HepG2 (cell line): ENCODE measurements at regions not wholly inside any gene's neighbourhood (a gene's known extent, or its start where the extent isn't known, plus 50 kb on each side); places are given as distances from the start of the nearest gene placed in this dataset.

Experiments
- AHDC1 ChIP-seq: sonication (generic); formaldehyde crosslinking; IDR thresholded peaks from 2 replicates; pipeline ENCODE4 v1.5.1; 2020; ENCODE audit warnings: mild to moderate bottlenecking, missing genetic modification reagents, borderline replicate concordance
- ATF7-NPFF ChIP-seq: sonication (generic); formaldehyde crosslinking; IDR thresholded peaks from 2 replicates; pipeline ENCODE4 v1.8.1; 2023; ENCODE audit warnings: mild to moderate bottlenecking, low read depth, missing genetic modification reagents, moderate library complexity
- CBX2 ChIP-seq, 2 experiments: fragments of 200-600 bp in 1 of 2; sonication (generic); formaldehyde crosslinking in 1 of 2; IDR thresholded peaks; 2 replicates each; pipeline versions ENCODE4 v1.7.0 to v1.8.1; 2018 to 2022; ENCODE audit warnings: low read depth in 2 of 2, low read length in 1 of 2, mild to moderate bottlenecking in 1 of 2, missing genetic modification reagents in 1 of 2
- FOSL1 ChIP-seq: sonication (generic); formaldehyde crosslinking; IDR thresholded peaks from 2 replicates; pipeline ENCODE4 v1.9.0; 2021; ENCODE audit warnings: missing genetic modification reagents, borderline replicate concordance
- FOXO1 ChIP-seq: sonication (generic); formaldehyde crosslinking; IDR thresholded peaks from 2 replicates; pipeline ENCODE4 v1.4.0; 2020; ENCODE audit warnings: missing genetic modification reagents
- HMGXB4 ChIP-seq, 2 experiments: sonication (generic) in 1 of 2; formaldehyde crosslinking in 1 of 2; IDR thresholded peaks; 2 replicates each; pipeline versions ENCODE4 v1.4.0 to v1.6.1; 2018 to 2020; ENCODE audit warnings: missing genetic modification reagents in 2 of 2, borderline replicate concordance in 1 of 2, low read depth in 1 of 2, mild to moderate bottlenecking in 1 of 2, missing biosample characterization in 1 of 2
- KDM4B ChIP-seq: sonication (generic); formaldehyde crosslinking; IDR thresholded peaks from 2 replicates; pipeline ENCODE4 v1.4.0; 2020; ENCODE audit warnings: missing genetic modification reagents
- RARA ChIP-seq: IDR thresholded peaks from 2 replicates; pipeline ENCODE4 v1.6.1; 2016; ENCODE audit warnings: missing genetic modification reagents, missing compliant biosample characterization
- SOX13 ChIP-seq, 3 experiments: fragments of 450-650 bp in 1 of 3; sonication (generic) in 1 of 3; formaldehyde crosslinking in 1 of 3; IDR thresholded peaks in 2 of 3; conservative IDR thresholded peaks in 1 of 3; 2 replicates each; pipeline versions ENCODE4 v1.5.0 to v1.6.1; 2016 to 2020; ENCODE audit warnings: antibody characterized with exemption in 1 of 3, mild to moderate bottlenecking in 1 of 3, missing compliant biosample characterization in 1 of 3, missing genetic modification reagents in 1 of 3, moderate library complexity in 1 of 3
- TCF7 ChIP-seq: sonication (generic); IDR thresholded peaks from 2 replicates; pipeline ENCODE4 v1.6.1; 2016; ENCODE audit warnings: antibody characterized with exemption, low read depth
- ZNF12 ChIP-seq: sonication (generic); formaldehyde crosslinking; IDR thresholded peaks from 2 replicates; pipeline ENCODE4 v1.5.0; 2020; ENCODE audit warnings: missing genetic modification reagents
- ZNF230 ChIP-seq: sonication (generic); formaldehyde crosslinking; IDR thresholded peaks from 2 replicates; pipeline ENCODE4 v1.4.0; 2020; ENCODE audit warnings: mild to moderate bottlenecking, missing genetic modification reagents
- ZNF275 ChIP-seq: sonication (generic); formaldehyde crosslinking; IDR thresholded peaks from 2 replicates; pipeline ENCODE4 v1.8.0; 2022; ENCODE audit warnings: missing genetic modification reagents, mild to moderate bottlenecking, inconsistent platforms, borderline replicate concordance
- ZNF557 ChIP-seq: sonication (generic); formaldehyde crosslinking; IDR thresholded peaks from 2 replicates; pipeline ENCODE4 v1.4.0; 2020; ENCODE audit warnings: missing genetic modification reagents
- ZSCAN21 ChIP-seq: sonication (generic); formaldehyde crosslinking; IDR thresholded peaks from 2 replicates; pipeline ENCODE4 v1.8.0; 2022; ENCODE audit warnings: mild to moderate bottlenecking, missing genetic modification reagents, moderate library complexity, borderline replicate concordance
- TF ChIP-seq, protein P1 (sequence below): sonication (generic); formaldehyde crosslinking; IDR thresholded peaks from 2 replicates; pipeline ENCODE4 v1.4.0; 2020; ENCODE audit warnings: missing genetic modification reagents, mild to moderate bottlenecking, borderline replicate concordance

GRCh38 chr13:40059540-40060232 is 404.2 kb downstream of the COG6 start (continued):
- TF ChIP-seq AHDC1 (CRISPR knock-in tag) (peak; percentile 61; the same call in 1 of the 2 replicates), ZNF230 (no peak), ZNF12 (CRISPR knock-in tag) (no peak), ZNF557 (CRISPR knock-in tag) (no peak), ATF7-NPFF (CRISPR knock-in tag) (no peak), FOSL1 (CRISPR knock-in tag) (no peak), ZNF275 (CRISPR knock-in tag) (no peak), FOXO1 (CRISPR knock-in tag) (peak; percentile 29; the same call in 1 of the 2 replicates), ZSCAN21 (CRISPR knock-in tag) (no peak), RARA (CRISPR knock-in tag) (peak; percentile 53; the same call in 1 of the 2 replicates), KDM4B (CRISPR knock-in tag) (no peak), HMGXB4 (CRISPR knock-in tag; IDR thresholded peaks at IDR 0.05; ENCODE audit: borderline replicate concordance in 1 of 2, low read depth in 1 of 2) (no peak), TCF7 (0 out of 2 replicates have a peak, but pooled peaks have one; percentile 7), CBX2 (IDR thresholded peaks at IDR 0.05; ENCODE audit: low read depth, low read length) (no peak), CBX2 (CRISPR knock-in tag; IDR thresholded peaks at IDR 0.05; ENCODE audit: low read depth) (no peak), SOX13 (IDR thresholded peaks at IDR 0.05) (no peak), SOX13 (CRISPR knock-in tag; conservative IDR thresholded peaks at IDR 0.05 in 1 of 2, IDR thresholded peaks at IDR 0.05 in 1 of 2) (peak in 1 of 2 experiments; percentile 21; a peak in 1 of 4 replicates)
- TF ChIP-seq, protein P1, sequence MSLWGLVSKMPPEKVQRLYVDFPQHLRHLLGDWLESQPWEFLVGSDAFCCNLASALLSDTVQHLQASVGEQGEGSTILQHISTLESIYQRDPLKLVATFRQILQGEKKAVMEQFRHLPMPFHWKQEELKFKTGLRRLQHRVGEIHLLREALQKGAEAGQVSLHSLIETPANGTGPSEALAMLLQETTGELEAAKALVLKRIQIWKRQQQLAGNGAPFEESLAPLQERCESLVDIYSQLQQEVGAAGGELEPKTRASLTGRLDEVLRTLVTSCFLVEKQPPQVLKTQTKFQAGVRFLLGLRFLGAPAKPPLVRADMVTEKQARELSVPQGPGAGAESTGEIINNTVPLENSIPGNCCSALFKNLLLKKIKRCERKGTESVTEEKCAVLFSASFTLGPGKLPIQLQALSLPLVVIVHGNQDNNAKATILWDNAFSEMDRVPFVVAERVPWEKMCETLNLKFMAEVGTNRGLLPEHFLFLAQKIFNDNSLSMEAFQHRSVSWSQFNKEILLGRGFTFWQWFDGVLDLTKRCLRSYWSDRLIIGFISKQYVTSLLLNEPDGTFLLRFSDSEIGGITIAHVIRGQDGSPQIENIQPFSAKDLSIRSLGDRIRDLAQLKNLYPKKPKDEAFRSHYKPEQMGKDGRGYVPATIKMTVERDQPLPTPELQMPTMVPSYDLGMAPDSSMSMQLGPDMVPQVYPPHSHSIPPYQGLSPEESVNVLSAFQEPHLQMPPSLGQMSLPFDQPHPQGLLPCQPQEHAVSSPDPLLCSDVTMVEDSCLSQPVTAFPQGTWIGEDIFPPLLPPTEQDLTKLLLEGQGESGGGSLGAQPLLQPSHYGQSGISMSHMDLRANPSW (CRISPR knock-in tag): no peak
